A549 (cell line): ENCODE measurements at regions not wholly inside any gene's neighbourhood (a gene's known extent, or its start where the extent isn't known, plus 50 kb on each side); places are given as distances from the start of the nearest gene placed in this dataset.

ENCODE experiments used
- ATAC-seq, 2 experiments: fragments of 200-7000 bp in 1 of 2; fragments of >200 bp in 1 of 2; cut with Nextera tagmentation in 1 of 2; cut with Tn5 transposase in 1 of 2; 3 replicates each; pipeline versions ENCODE4 v1.8.0 to v1.9.1; 2018 to 2020; ENCODE audit warnings: mild to moderate bottlenecking in 1 of 2, moderate library complexity in 1 of 2
- CTCF ChIA-PET: fragments of 300-600 bp; sonication (Branson Sonifier 250); formaldehyde crosslinking; extraction: SDS; loops from one replicate; lab custom pipeline; 2021; ENCODE audit warnings: antibody characterized with exemption, inconsistent platforms; lab: Yijun Ruan, JAX
- POLR2A ChIA-PET: fragments of 350-600 bp; formaldehyde crosslinking; extraction: SDS; loops from one replicate; lab custom pipeline; 2021; ENCODE audit warnings: antibody characterized with exemption, inconsistent platforms; lab: Yijun Ruan, JAX
- DNase-seq, 2 experiments: peaks; one replicate each; pipeline versions ENCODE4 v3.0.0 to v3.0.0-alpha.2; 2011 to 2016; ENCODE audit warnings: low read depth in 1 of 2, low spot score in 1 of 2
- FAIRE-seq: peaks from 2 replicates; lab custom pipeline; 2011; peaks lifted over from hg19 to GRCh38; lab: Jason Lieb, UNC
- H3K27ac ChIP-seq, 2 experiments: fragments of >200 bp; sonication (Bioruptor Twin); formaldehyde crosslinking; 3 replicates each; pipeline ENCODE4 v1.5.1; 2016 to 2017
- H3K4me1 ChIP-seq: fragments of >200 bp; sonication (Bioruptor Twin); formaldehyde crosslinking; 3 replicates; pipeline ENCODE4 v1.6.1; 2016
- H3K4me2 ChIP-seq: fragments of >200 bp; sonication (Bioruptor Twin); formaldehyde crosslinking; 3 replicates; pipeline ENCODE4 v1.6.1; 2016
- H3K4me3 ChIP-seq: fragments of >200 bp; sonication (Bioruptor Twin); formaldehyde crosslinking; 3 replicates; pipeline ENCODE4 v1.5.1; 2016
- H3K9me3 ChIP-seq: fragments of >200 bp; sonication (Bioruptor Twin); formaldehyde crosslinking; 3 replicates; pipeline ENCODE4 v1.6.1; 2016
- BHLHE40 ChIP-seq: IDR thresholded peaks from 2 replicates; pipeline ENCODE4 v1.6.1; 2012; ENCODE audit warnings: low read depth, low read length, inconsistent platforms
- CBX2 ChIP-seq: fragments of 200-600 bp; sonication (generic); IDR thresholded peaks from 2 replicates; pipeline ENCODE4 v1.6.1; 2016; ENCODE audit warnings: low read depth, mild to moderate bottlenecking, borderline replicate concordance
- CHD4 ChIP-seq: fragments of 200-600 bp; sonication (generic); IDR thresholded peaks from 2 replicates; pipeline ENCODE4 v1.6.1; 2016; ENCODE audit warnings: antibody characterized with exemption, mild to moderate bottlenecking, borderline replicate concordance
- EHMT2 ChIP-seq: fragments of 200-600 bp; sonication (generic); IDR thresholded peaks from 2 replicates; pipeline ENCODE4 v1.6.1; 2016; ENCODE audit warnings: antibody characterized with exemption, low read depth, mild to moderate bottlenecking, moderate library complexity
- FOSB ChIP-seq: fragments of 250-450 bp; sonication (Bioruptor Pico); IDR thresholded peaks from 2 replicates; pipeline ENCODE4 v1.5.0; 2020; ENCODE audit warnings: mild to moderate bottlenecking, moderate library complexity
- FOXS1 ChIP-seq: fragments of 250-450 bp; sonication (Bioruptor Pico); IDR thresholded peaks from 2 replicates; pipeline ENCODE4 v1.5.0; 2020; ENCODE audit warnings: mild to moderate bottlenecking, moderate library complexity
- JUN ChIP-seq, 2 experiments: fragments of >200 bp; sonication (Bioruptor Twin); formaldehyde crosslinking; IDR thresholded peaks; 2 replicates in 1 of 2; 3 replicates in 1 of 2; pipeline ENCODE4 v1.6.1; 2016 to 2017
- JUNB ChIP-seq: fragments of >200 bp; sonication (Bioruptor Twin); formaldehyde crosslinking; IDR thresholded peaks from 2 replicates; pipeline ENCODE4 v1.6.1; 2016
- KDM1A ChIP-seq: fragments of 200-600 bp; sonication (generic); IDR thresholded peaks from 2 replicates; pipeline ENCODE4 v1.6.1; 2016; ENCODE audit warnings: low read depth, mild to moderate bottlenecking
- MAZ ChIP-seq: fragments of 150-350 bp; IDR thresholded peaks from 2 replicates; pipeline ENCODE4 v1.6.1; 2014; ENCODE audit warnings: antibody characterized with exemption, low read depth, low read length, borderline replicate concordance
- NFE2L2 ChIP-seq: fragments of 150-350 bp; conservative IDR thresholded peaks from 2 replicates; pipeline ENCODE4 v1.6.1; 2014; ENCODE audit warnings: low read length
- NPAS2 ChIP-seq: fragments of 250-450 bp; sonication (Bioruptor Pico); IDR thresholded peaks from 2 replicates; pipeline ENCODE4 v1.8.0; 2022; ENCODE audit warnings: mild to moderate bottlenecking, moderate library complexity, borderline replicate concordance
- PHF8 ChIP-seq: fragments of 200-600 bp; sonication (generic); IDR thresholded peaks from 2 replicates; pipeline ENCODE4 v1.6.1; 2016; ENCODE audit warnings: low read depth, mild to moderate bottlenecking, antibody characterized with exemption, moderate library complexity, borderline replicate concordance
- RAD21 ChIP-seq, 2 experiments: fragments of >200 bp in 1 of 2; sonication (Bioruptor Twin) in 1 of 2; formaldehyde crosslinking in 1 of 2; IDR thresholded peaks in 1 of 2; conservative IDR thresholded peaks in 1 of 2; 2 replicates in 1 of 2; 3 replicates in 1 of 2; pipeline ENCODE4 v1.6.1; 2012 to 2018; ENCODE audit warnings: inconsistent platforms in 1 of 2
- RCOR1 ChIP-seq: fragments of 150-350 bp; IDR thresholded peaks from 2 replicates; pipeline ENCODE4 v1.6.1; 2014; ENCODE audit warnings: antibody characterized with exemption, low read length, low read depth
- RNF2 ChIP-seq: fragments of 200-600 bp; sonication (generic); IDR thresholded peaks from 2 replicates; pipeline ENCODE4 v1.6.1; 2016; ENCODE audit warnings: low read depth, mild to moderate bottlenecking, antibody characterized with exemption, moderate library complexity, borderline replicate concordance
- SMC3 ChIP-seq: fragments of >200 bp; sonication (Bioruptor Twin); formaldehyde crosslinking; IDR thresholded peaks from 3 replicates; pipeline ENCODE4 v1.6.1; 2018; ENCODE audit warnings: inconsistent platforms
- ZC3H11A ChIP-seq: fragments of 450-650 bp; IDR thresholded peaks from 2 replicates; pipeline ENCODE4 v1.6.1; 2014; ENCODE audit warnings: antibody characterized with exemption, mild to moderate bottlenecking
- ZNF302 ChIP-seq: fragments of 250-450 bp; sonication (Bioruptor Pico); IDR thresholded peaks from 2 replicates; pipeline ENCODE4 v1.9.0; 2021; ENCODE audit warnings: inconsistent platforms, mild to moderate bottlenecking, moderate library complexity
- WGBS: methylation state at CpG from one replicate; pipeline ENCODE4 v1.1.6; 2017; ENCODE audit errors: missing lambda C conversion rate; 5-methylcytosine and 5-hydroxymethylcytosine counted together
- TF ChIP-seq, protein P1 (sequence below): fragments of >200 bp; sonication (Bioruptor Twin); formaldehyde crosslinking; IDR thresholded peaks from 3 replicates; pipeline ENCODE4 v1.6.1; 2016
- TF ChIP-seq, protein P2 (sequence below): fragments of 200-600 bp; sonication (generic); IDR thresholded peaks from 2 replicates; pipeline ENCODE4 v1.6.1; 2016; ENCODE audit warnings: antibody characterized with exemption, mild to moderate bottlenecking, moderate library complexity
- TF ChIP-seq, protein P3 (sequence below): fragments of 150-350 bp; IDR thresholded peaks from 2 replicates; pipeline ENCODE4 v1.6.1; 2014; ENCODE audit warnings: low read depth, mild to moderate bottlenecking, low read length
- TF ChIP-seq, protein P4 (sequence below): fragments of 250-450 bp; sonication (Bioruptor Pico); IDR thresholded peaks from 2 replicates; pipeline ENCODE4 v1.5.0; 2021; ENCODE audit warnings: mild to moderate bottlenecking, moderate library complexity, borderline replicate concordance
- TF ChIP-seq, protein P5 (sequence below): IDR thresholded peaks from 2 replicates; pipeline ENCODE4 v1.6.1; 2012; ENCODE audit warnings: low read depth, borderline replicate concordance
- TF ChIP-seq, protein P6 (sequence below): fragments of 450-650 bp; IDR thresholded peaks from 2 replicates; pipeline ENCODE4 v1.6.1; 2014; ENCODE audit warnings: antibody characterized with exemption
- TF ChIP-seq, protein P7 (sequence below): IDR thresholded peaks from 2 replicates; pipeline ENCODE4 v1.6.1; 2012

DNA sequence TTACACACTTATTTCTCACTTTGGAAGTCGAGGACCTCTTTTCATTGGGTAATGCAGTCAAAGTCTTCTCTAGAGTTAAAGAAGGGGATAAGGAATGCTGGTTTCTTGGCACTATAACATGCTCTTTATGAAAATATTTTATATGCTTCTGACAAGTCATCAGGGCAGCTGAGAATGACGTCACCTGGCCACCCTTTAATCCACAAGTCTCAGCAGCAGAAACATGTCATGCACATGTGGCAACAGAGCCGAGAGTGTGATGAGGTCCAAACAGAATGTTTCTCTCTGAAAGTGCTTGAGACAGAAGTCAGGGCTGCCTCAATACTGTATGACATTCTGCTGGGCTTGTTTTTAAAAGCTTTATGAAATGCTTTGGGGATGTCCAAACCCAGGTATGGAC is 63.5 kb upstream of the C10orf90 start:
- DNase-seq: no peak
- ATAC-seq: no peak
- whole genome bisulfite sequencing: 3% methylated on average over 3 of the region's 3 CpGs

DNA sequence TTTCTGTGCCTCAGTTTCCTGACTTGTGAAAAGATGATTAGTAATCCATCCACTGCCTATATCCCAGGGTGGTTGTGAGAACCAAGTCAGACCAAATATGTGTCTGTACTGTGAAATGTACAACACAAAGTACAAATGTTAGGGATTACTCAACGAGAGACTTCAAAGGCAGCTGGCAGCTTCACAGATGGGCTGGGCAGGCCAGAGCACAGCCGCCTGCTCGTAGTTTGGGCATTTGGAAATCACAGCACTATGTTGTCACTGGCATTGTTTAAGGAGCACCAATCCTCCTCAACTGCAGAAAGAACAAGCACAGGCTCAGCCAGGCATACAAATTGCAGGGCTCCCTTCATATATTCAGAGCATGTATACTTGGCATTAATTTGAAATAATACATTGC is 64.5 kb upstream of the C10orf90 start:
- no peak overlapping the region for H3K4me2 ChIP-seq
- CTCF ChIA-PET: interaction anchor here (1.1 to 7.2 kb wide), 3 partner anchors 8 to 14 kb away, joined by 4 to 33 read pairs (median 5); no protein-coding TSS in a partner anchor

More for the DNA sequence above, 63.5 kb upstream of the C10orf90 start:
- POLR2A ChIA-PET: no interaction called here
- Histone ChIP-seq H3K4me3 (no peak overlapping the region), H3K9me3 (no peaks in the 10 kb centered on the region), H3K27ac (no peak overlapping the region), H3K4me1 (no peaks in the 10 kb centered on the region), H3K4me2 (no peak overlapping the region)
- CTCF ChIA-PET: interaction anchor here (1.5 to 7.2 kb wide), 3 partner anchors 9 to 31 kb away, joined by 4 to 33 read pairs (median 4); no protein-coding TSS in a partner anchor
- no peak for FAIRE-seq
- TF ChIP-seq MAZ (no peak), JUN (IDR thresholded peaks at IDR 0.05) (no peak), FOSB (CRISPR knock-in tag) (no peak), RAD21 (conservative IDR thresholded peaks at IDR 0.05 in 1 of 2, IDR thresholded peaks at IDR 0.05 in 1 of 2) (no peak), ZNF302 (CRISPR knock-in tag) (no peak), NPAS2 (CRISPR knock-in tag) (no peak), RNF2 (no peak), PHF8 (no peak), CBX2 (no peak), FOXS1 (CRISPR knock-in tag) (no peak), CHD4 (no peak), ZC3H11A (no peak), RCOR1 (no peak), NFE2L2 (no peak), KDM1A (no peak)
- TF ChIP-seq, protein P1, sequence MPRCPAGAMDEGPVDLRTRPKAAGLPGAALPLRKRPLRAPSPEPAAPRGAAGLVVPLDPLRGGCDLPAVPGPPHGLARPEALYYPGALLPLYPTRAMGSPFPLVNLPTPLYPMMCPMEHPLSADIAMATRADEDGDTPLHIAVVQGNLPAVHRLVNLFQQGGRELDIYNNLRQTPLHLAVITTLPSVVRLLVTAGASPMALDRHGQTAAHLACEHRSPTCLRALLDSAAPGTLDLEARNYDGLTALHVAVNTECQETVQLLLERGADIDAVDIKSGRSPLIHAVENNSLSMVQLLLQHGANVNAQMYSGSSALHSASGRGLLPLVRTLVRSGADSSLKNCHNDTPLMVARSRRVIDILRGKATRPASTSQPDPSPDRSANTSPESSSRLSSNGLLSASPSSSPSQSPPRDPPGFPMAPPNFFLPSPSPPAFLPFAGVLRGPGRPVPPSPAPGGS: no peak
- TF ChIP-seq, protein P2, sequence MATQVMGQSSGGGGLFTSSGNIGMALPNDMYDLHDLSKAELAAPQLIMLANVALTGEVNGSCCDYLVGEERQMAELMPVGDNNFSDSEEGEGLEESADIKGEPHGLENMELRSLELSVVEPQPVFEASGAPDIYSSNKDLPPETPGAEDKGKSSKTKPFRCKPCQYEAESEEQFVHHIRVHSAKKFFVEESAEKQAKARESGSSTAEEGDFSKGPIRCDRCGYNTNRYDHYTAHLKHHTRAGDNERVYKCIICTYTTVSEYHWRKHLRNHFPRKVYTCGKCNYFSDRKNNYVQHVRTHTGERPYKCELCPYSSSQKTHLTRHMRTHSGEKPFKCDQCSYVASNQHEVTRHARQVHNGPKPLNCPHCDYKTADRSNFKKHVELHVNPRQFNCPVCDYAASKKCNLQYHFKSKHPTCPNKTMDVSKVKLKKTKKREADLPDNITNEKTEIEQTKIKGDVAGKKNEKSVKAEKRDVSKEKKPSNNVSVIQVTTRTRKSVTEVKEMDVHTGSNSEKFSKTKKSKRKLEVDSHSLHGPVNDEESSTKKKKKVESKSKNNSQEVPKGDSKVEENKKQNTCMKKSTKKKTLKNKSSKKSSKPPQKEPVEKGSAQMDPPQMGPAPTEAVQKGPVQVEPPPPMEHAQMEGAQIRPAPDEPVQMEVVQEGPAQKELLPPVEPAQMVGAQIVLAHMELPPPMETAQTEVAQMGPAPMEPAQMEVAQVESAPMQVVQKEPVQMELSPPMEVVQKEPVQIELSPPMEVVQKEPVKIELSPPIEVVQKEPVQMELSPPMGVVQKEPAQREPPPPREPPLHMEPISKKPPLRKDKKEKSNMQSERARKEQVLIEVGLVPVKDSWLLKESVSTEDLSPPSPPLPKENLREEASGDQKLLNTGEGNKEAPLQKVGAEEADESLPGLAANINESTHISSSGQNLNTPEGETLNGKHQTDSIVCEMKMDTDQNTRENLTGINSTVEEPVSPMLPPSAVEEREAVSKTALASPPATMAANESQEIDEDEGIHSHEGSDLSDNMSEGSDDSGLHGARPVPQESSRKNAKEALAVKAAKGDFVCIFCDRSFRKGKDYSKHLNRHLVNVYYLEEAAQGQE: no peak
- TF ChIP-seq, protein P3, sequence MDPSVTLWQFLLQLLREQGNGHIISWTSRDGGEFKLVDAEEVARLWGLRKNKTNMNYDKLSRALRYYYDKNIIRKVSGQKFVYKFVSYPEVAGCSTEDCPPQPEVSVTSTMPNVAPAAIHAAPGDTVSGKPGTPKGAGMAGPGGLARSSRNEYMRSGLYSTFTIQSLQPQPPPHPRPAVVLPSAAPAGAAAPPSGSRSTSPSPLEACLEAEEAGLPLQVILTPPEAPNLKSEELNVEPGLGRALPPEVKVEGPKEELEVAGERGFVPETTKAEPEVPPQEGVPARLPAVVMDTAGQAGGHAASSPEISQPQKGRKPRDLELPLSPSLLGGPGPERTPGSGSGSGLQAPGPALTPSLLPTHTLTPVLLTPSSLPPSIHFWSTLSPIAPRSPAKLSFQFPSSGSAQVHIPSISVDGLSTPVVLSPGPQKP: no peak
- TF ChIP-seq, protein P4, sequence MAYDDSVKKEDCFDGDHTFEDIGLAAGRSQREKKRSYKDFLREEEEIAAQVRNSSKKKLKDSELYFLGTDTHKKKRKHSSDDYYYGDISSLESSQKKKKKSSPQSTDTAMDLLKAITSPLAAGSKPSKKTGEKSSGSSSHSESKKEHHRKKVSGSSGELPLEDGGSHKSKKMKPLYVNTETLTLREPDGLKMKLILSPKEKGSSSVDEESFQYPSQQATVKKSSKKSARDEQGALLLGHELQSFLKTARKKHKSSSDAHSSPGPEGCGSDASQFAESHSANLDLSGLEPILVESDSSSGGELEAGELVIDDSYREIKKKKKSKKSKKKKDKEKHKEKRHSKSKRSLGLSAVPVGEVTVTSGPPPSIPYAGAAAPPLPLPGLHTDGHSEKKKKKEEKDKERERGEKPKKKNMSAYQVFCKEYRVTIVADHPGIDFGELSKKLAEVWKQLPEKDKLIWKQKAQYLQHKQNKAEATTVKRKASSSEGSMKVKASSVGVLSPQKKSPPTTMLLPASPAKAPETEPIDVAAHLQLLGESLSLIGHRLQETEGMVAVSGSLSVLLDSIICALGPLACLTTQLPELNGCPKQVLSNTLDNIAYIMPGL (CRISPR knock-in tag): no peak
- TF ChIP-seq, protein P5, sequence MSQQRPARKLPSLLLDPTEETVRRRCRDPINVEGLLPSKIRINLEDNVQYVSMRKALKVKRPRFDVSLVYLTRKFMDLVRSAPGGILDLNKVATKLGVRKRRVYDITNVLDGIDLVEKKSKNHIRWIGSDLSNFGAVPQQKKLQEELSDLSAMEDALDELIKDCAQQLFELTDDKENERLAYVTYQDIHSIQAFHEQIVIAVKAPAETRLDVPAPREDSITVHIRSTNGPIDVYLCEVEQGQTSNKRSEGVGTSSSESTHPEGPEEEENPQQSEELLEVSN: no peak

More for the DNA sequence above, 64.5 kb upstream of the C10orf90 start:
- Histone ChIP-seq H3K27ac (no peak overlapping the region), H3K4me1 (no peaks in the 10 kb centered on the region), H3K9me3 (no peaks in the 10 kb centered on the region), H3K4me3 (no peak overlapping the region)
- POLR2A ChIA-PET: no interaction called here
- WGBS: 2% methylated on average over 3 of the region's 3 CpGs
- DNase-seq: no peak
- no peak for FAIRE-seq
- ATAC-seq: 0 out of 6 replicates have a peak, but pooled peaks of 1 of the 2 experiments have one; percentile 24
- TF ChIP-seq, protein P6, sequence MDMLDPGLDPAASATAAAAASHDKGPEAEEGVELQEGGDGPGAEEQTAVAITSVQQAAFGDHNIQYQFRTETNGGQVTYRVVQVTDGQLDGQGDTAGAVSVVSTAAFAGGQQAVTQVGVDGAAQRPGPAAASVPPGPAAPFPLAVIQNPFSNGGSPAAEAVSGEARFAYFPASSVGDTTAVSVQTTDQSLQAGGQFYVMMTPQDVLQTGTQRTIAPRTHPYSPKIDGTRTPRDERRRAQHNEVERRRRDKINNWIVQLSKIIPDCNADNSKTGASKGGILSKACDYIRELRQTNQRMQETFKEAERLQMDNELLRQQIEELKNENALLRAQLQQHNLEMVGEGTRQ: no peak
- TF ChIP-seq SMC3 (no peak), JUNB (no peak), EHMT2 (no peak), RAD21 (conservative IDR thresholded peaks at IDR 0.05 in 1 of 2, IDR thresholded peaks at IDR 0.05 in 1 of 2) (no peak), BHLHE40 (no peak), RNF2 (no peak), ZNF302 (CRISPR knock-in tag) (no peak), NFE2L2 (no peak)
- TF ChIP-seq, protein P7, sequence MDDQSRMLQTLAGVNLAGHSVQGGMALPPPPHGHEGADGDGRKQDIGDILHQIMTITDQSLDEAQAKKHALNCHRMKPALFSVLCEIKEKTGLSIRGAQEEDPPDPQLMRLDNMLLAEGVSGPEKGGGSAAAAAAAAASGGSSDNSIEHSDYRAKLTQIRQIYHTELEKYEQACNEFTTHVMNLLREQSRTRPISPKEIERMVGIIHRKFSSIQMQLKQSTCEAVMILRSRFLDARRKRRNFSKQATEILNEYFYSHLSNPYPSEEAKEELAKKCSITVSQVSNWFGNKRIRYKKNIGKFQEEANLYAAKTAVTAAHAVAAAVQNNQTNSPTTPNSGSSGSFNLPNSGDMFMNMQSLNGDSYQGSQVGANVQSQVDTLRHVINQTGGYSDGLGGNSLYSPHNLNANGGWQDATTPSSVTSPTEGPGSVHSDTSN: no peak
